Osteoblast (primary cell): ENCODE measurements at regions not wholly inside any gene's neighbourhood (a gene's known extent, or its start where the extent isn't known, plus 50 kb on each side); places are given as distances from the start of the nearest gene placed in this dataset.

Source experiments
- DNase-seq: peaks from one replicate; pipeline ENCODE4 v3.0.0; 2011; ENCODE audit warnings: low spot score, mixed read lengths; ENCODE audit not compliant: insufficient read length; ENCODE audit errors: missing footprints
- H2AFZ ChIP-seq: 2 replicates; pipeline ENCODE4 v1.6.0; 2011; ENCODE audit warnings: mild to moderate bottlenecking, low read length
- H3K27ac ChIP-seq: 2 replicates; pipeline ENCODE4 v1.5.1; 2011; ENCODE audit warnings: mild to moderate bottlenecking, low read depth, low read length, moderate library complexity
- H3K27me3 ChIP-seq: 2 replicates; pipeline ENCODE4 v1.6.0; 2012; ENCODE audit warnings: mild to moderate bottlenecking, control low read depth, inconsistent platforms, low read length, moderate library complexity; ENCODE audit not compliant: insufficient read depth
- H3K36me3 ChIP-seq: 2 replicates; pipeline ENCODE4 v1.5.1; 2011; ENCODE audit warnings: mild to moderate bottlenecking, low read length, control low read depth, moderate library complexity; ENCODE audit not compliant: insufficient read depth
- H3K4me1 ChIP-seq: 2 replicates; pipeline ENCODE4 v1.5.1; 2011; ENCODE audit warnings: mild to moderate bottlenecking, low read length, control low read depth, moderate library complexity; ENCODE audit not compliant: insufficient read depth
- H3K4me2 ChIP-seq: 2 replicates; pipeline ENCODE4 v1.6.0; 2011; ENCODE audit warnings: mild to moderate bottlenecking, low read length; ENCODE audit not compliant: insufficient read depth
- H3K4me3 ChIP-seq: fragments of 200-600 bp; sonication (generic); 3 replicates; pipeline ENCODE4 v1.5.1; 2012; ENCODE audit warnings: mild to moderate bottlenecking, low read length, inconsistent platforms; ENCODE audit not compliant: insufficient read depth
- H3K79me2 ChIP-seq: 2 replicates; pipeline ENCODE4 v1.6.0; 2012; ENCODE audit warnings: mild to moderate bottlenecking, low read length, control low read depth, inconsistent platforms; ENCODE audit not compliant: insufficient read depth
- H3K9me3 ChIP-seq: 2 replicates; pipeline ENCODE4 v1.5.1; 2011; ENCODE audit warnings: low read depth, low read length, control low read depth
- H4K20me1 ChIP-seq: 2 replicates; pipeline ENCODE4 v1.6.0; 2012; ENCODE audit warnings: mild to moderate bottlenecking, low read length, control low read depth; ENCODE audit not compliant: insufficient read depth
- TF ChIP-seq, protein P1 (sequence below): IDR thresholded peaks from 2 replicates; pipeline ENCODE4 v1.5.1; 2011; ENCODE audit warnings: mild to moderate bottlenecking, low read depth, low read length, moderate library complexity; ENCODE audit errors: extremely low read depth

DNA sequence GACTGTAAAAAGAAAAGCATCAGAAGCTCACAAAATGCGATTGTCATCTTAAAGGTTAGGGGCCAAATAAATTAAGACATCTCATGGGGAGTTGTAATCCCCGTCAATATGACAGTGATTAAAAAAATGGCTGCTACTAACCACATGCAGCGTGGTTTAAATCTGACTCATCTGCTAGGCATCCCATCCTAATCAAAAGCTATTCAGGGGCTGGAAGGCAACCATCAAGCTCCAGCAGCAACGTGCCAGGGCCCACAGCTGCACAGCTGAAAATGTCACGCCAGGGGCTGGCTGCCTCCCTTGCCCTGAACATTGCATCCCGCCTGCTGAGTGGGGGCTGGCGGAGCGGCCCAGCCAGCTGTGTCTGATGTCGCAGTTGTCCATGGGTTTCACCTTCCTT, 66.3 kb upstream of the FRMD4A start:
- Histone ChIP-seq H3K27ac (peak overlapping the region; percentile 97), H3K9me3 (peaks cover 5% of the 10 kb centered on the region), H4K20me1 (no peaks in the 10 kb centered on the region), H3K36me3 (no peaks in the 10 kb centered on the region), H2AFZ (no peak overlapping the region), H3K4me2 (peak overlapping the region; percentile 49), H3K27me3 (peaks cover 3% of the 10 kb centered on the region), H3K4me1 (peaks cover 30% of the 10 kb centered on the region), H3K79me2 (no peaks in the 10 kb centered on the region), H3K4me3 (no peak overlapping the region)
- TF ChIP-seq, protein P1, sequence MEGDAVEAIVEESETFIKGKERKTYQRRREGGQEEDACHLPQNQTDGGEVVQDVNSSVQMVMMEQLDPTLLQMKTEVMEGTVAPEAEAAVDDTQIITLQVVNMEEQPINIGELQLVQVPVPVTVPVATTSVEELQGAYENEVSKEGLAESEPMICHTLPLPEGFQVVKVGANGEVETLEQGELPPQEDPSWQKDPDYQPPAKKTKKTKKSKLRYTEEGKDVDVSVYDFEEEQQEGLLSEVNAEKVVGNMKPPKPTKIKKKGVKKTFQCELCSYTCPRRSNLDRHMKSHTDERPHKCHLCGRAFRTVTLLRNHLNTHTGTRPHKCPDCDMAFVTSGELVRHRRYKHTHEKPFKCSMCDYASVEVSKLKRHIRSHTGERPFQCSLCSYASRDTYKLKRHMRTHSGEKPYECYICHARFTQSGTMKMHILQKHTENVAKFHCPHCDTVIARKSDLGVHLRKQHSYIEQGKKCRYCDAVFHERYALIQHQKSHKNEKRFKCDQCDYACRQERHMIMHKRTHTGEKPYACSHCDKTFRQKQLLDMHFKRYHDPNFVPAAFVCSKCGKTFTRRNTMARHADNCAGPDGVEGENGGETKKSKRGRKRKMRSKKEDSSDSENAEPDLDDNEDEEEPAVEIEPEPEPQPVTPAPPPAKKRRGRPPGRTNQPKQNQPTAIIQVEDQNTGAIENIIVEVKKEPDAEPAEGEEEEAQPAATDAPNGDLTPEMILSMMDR = no peak
- DNase-seq = no peak

DNA sequence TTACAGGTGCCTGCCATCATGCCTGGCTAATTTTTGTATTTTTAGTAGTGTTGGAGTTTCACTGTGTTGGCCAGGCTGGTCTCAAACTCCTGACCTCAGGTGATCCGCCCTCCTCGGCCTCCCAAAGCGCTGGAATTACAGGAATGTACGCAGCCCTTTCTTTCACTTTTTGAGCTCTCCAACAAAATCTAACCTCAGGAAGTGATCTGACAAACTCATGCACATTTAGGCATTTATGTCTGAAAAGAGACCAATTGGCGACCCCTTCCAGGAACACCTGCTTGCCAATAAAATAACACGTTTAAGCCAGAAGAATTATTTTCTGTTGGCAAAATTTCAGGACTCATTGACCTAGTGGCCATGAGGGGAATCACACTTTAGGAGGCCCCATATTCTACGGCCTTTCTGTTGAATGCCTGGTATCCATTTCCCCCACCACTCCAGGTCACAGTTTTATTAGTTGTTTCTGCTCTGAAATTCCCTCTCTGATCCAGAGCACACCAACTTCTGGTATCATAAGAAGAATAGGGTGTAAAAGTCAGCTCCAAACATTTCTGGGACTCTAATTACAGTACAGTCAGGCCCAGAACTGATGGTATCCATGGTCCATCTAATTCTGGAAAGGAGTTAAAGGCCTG, 65.8 kb upstream of the FRMD4A start:
- Histone ChIP-seq H3K9me3 (peaks cover 5% of the 10 kb centered on the region), H3K27me3 (peaks cover 3% of the 10 kb centered on the region), H3K27ac (peak overlapping the region; percentile 97), H3K79me2 (no peaks in the 10 kb centered on the region), H3K36me3 (no peaks in the 10 kb centered on the region), H3K4me1 (peaks cover 30% of the 10 kb centered on the region), H4K20me1 (no peaks in the 10 kb centered on the region), H2AFZ (no peak overlapping the region), H3K4me3 (peak overlapping the region; percentile 8), H3K4me2 (peak overlapping the region; percentile 49)
- no peak for DNase-seq
- TF ChIP-seq, protein P1 = peak; percentile 63

GRCh38 chr10:14394179-14394578, 63.5 kb upstream of the FRMD4A start:
- TF ChIP-seq, protein P1 = no peak
- H3K27ac ChIP-seq = no peak overlapping the region
- peaks cover 5% of the 10 kb centered on the region for H3K9me3 ChIP-seq
- no peaks in the 10 kb centered on the region for H4K20me1 ChIP-seq
- H3K4me2 ChIP-seq = no peak overlapping the region
- peaks cover 3% of the 10 kb centered on the region for H3K27me3 ChIP-seq
- H3K4me1 ChIP-seq = peaks cover 22% of the 10 kb centered on the region
- H2AFZ ChIP-seq = no peak overlapping the region
- H3K36me3 ChIP-seq = no peaks in the 10 kb centered on the region
- no peak for DNase-seq
- H3K4me3 ChIP-seq = no peak overlapping the region
- no peaks in the 10 kb centered on the region for H3K79me2 ChIP-seq

GRCh38 chr10:14391342-14391741, 60.6 kb upstream of the FRMD4A start:
- DNase-seq = no peak
- Histone ChIP-seq H3K4me3 (no peak overlapping the region), H2AFZ (no peak overlapping the region), H3K27ac (no peak overlapping the region), H4K20me1 (no peaks in the 10 kb centered on the region), H3K36me3 (no peaks in the 10 kb centered on the region), H3K79me2 (no peaks in the 10 kb centered on the region), H3K27me3 (peaks cover 3% of the 10 kb centered on the region), H3K4me2 (no peak overlapping the region), H3K9me3 (peaks cover 5% of the 10 kb centered on the region), H3K4me1 (peaks cover 13% of the 10 kb centered on the region)
- TF ChIP-seq, protein P1 = no peak
